ENCODE measurements at regions not wholly inside any gene's neighbourhood (a gene's known extent, or its start where the extent isn't known, plus 50 kb on each side); places are given as distances from the start of the nearest gene placed in this dataset.
"Not testable (repeated sequence)": the region's sequence is repeated elsewhere in the genome, so short reads cannot be mapped to it uniquely, and the experiment has no call there.

DNA sequence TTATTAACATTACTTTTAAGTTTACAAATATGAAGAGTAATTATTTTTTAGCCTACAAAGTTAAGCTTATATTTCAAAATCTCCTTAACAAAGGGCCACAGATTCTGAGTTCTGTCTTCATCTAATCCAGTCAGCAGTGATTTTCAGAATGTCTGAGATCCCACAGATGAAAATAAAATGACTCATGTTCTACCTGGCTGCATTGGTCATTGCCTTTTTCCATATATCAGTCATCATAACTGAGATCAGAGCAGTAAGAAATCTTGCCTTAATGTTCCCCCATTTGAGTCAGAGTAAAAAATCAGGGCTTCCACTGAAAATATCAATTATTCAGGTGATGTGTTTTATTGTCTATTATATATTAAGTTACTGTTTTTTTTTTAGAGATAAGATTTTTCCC, 416.1 kb downstream of the MRPL39 start:
- no peak for DNase-seq (ENCODE audit: low read depth)
- no peak overlapping the region for H3K4me3 ChIP-seq (ENCODE audit: low read depth, low read length)

DNA sequence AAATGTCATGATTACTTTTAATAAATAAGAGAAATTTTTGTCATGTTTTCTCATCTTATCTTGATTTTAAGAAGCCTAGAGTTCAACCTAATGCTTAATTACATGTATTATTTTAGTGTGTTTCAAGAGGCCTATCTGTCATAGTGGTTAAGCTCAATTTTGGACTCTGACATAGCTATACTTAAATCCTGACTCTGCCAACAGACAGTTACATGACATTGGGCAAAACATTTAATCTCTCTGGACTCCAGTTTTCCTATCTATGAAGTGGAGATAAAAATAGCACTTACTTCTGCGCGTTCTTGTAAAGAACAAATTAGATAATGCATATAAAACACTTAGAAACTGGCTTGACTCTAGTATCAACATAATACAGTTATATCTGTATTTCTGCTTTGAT, 417.8 kb downstream of the MRPL39 start:
- no peak for DNase-seq (ENCODE audit: low read depth)
- no peak overlapping the region for H3K4me3 ChIP-seq (ENCODE audit: low read depth, low read length)

DNA sequence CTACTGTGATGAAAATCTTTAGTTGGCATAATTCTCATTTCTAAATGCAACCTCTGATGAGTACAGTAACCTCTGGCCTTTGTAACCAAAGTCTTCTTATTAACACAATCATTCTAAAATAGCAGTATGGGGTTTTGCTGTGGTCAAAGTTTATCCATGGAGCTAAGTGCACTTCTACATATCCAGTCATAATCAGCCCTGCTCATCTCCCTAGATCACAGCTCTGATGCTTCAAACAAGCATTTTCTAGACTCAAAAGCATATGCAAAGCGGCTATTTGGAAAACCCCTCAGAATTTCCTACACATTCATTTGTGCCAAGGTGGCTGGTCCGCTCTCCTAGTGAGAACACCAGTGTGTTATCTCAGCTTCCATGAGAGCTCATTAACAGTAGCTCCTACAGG, 418.6 kb downstream of the MRPL39 start:
- H3K4me3 ChIP-seq (ENCODE audit: low read depth, low read length), result no peak overlapping the region
- no peak for DNase-seq (ENCODE audit: low read depth)

DNA sequence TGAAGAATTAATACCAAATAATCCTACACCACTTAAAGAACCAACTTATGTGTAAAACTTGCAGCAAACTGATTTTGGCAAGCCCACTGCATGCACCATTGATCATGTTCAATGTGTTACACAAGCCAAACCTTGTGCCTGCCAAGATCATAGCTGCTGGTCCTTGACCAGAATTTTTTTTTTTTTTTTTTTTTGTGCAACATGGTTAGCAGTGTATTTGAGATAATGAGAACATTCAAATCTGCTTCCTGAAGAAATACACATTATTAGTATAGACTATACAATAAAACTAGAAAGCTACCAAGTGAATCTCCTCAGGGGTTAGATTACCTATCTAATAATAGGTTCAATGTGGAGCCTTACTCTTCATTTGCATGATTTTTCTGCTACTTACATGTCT, 421.0 kb downstream of the MRPL39 start:
- DNase-seq (ENCODE audit: low read depth), result no peak
- no peak overlapping the region for H3K4me3 ChIP-seq (ENCODE audit: low read depth, low read length)

DNA sequence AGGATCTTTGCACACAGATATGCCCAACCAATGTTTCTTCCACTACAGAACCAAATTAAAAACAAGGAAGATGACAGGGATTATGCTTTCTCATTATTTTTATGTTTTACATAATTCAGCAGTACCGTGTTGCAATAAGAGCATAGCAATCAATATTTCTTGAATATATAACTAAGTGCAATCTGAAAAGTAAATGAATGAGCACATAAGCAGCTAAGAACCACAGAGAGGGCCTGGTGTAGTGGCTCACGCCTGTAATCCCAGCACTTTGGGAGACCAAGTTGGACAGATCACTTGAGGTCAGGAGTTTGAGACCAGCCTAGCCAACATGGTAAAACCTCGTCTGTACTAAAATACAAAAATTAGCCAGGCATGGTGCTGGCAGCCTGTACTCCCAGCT, 423.7 kb downstream of the MRPL39 start:
- no peak for DNase-seq (ENCODE audit: low read depth)
- no peak overlapping the region for H3K4me3 ChIP-seq (ENCODE audit: low read depth, low read length)

DNA sequence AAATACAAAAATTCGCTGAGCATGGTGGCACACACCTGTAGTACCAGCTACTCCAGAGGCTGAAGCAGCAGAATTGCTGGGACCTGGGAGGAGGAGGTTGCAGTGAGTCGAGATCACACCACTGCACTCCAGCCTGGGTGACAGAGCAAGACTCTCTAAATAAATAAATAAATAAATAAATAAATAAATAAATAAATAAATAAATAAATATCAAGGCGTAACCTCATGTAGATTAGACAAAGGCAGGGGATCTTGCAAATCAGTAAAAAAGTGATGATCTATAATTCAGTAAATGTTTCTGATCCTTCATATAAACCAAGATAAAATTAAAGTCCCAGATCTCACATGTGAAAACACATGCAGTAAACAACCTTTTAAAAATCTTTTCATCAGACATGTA, 425.6 kb downstream of the MRPL39 start:
- DNase-seq (ENCODE audit: low read depth), result not testable (repeated sequence)

DNA sequence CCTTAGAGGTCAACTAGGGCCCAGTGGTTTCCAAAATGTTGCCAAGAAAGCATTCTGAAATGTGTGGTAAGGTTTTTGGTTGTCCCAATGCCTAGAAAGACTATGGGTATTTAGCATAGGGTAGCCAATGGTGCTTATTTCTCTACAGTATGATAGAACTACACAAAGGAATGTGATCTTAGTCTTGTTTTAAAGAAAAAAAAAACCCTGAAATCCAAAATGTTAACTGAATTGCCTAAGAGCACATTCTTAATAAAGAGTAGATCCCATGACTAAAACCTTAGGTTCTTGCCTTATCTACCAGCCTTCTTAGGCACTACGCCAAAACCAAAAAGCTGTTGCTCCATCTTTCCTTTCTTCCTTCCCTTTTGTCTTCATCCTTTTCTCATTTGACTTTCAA, 428.2 kb downstream of the MRPL39 start:
- no peak overlapping the region for H3K4me3 ChIP-seq (ENCODE audit: low read depth, low read length)
- DNase-seq (ENCODE audit: low read depth), result peak; percentile 17

More for the DNA sequence above, 425.6 kb downstream of the MRPL39 start:
- H3K4me3 ChIP-seq (ENCODE audit: low read depth, low read length), result not testable (repeated sequence)

DNA sequence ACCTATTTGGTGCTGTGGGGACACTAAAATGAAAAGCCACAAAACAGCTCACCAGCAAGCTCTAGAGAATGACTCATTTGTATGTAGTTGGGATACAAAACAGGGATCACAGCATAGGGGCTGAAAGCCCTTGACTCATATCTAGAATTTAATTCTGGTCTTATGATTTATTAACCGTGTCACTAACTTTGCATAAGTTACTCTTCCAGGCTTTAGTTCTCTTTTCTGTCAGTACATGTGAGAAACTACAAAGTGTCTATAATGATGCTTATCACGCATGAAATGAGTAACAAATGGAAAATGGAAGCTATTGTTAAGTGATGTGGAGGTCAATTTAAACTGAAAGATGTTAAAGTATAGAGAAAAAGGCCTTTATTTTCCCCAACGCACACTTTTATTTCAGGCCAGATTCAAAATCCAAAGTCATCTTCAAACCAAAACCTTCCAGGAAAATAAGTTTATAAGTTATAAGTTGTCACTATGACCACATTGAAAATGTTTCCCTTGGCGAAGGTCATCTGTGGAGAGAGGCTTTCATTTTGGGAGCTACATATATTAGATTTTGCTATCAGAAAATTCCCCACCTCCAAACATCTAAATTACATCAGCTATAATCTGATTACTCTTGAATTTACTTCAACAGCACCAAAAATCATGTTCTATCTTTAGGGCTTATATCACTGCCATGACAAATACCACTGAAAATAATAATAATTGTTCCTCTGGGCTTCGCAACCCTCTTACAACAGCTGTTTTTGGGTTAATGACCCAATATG, 430.5 kb downstream of the MRPL39 start:
- peak; percentile 7 for DNase-seq (ENCODE audit: low read depth)
- no peak overlapping the region for H3K4me3 ChIP-seq (ENCODE audit: low read depth, low read length)

DNA sequence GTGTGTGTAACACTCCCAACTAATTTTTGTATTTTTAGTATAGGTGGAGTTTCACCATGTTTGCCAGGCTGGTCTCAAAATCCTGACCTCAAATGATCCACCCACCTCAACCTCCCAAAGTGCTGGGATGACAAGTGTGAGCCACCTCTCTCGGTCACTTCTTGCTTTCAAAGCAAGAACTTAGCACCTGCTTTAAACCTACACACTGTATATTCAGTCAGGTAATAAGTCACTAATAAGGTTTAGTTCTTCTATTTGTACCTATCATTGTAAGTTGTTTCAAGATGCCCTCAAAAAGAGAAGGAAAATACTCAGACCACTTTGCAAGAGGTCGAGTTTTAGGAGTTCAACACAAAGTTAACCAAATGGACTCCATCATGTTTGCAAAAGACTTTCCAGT, 431.3 kb downstream of the MRPL39 start:
- DNase-seq (ENCODE audit: low read depth), result no peak
- no peak overlapping the region for H3K4me3 ChIP-seq (ENCODE audit: low read depth, low read length)

DNA sequence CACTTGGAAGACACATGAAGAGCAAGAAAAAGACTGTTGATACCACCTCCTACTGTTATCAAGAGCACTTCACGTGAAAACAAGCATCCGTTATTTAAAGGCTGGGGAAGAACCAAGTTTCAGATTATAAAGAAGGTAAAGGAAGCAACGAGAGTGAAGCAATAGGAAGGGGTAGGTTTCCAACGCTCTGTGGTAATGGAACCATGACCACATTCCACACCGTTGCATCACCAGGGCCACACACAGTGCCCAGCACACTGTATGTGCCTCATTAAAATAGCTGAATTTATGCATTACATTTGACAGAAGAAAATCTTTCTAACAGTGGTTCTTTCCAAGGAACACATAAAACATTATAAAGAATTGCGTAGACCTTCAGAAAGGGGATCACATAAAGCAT, 435.8 kb downstream of the MRPL39 start:
- DNase-seq (ENCODE audit: low read depth), result peak; percentile 19
- no peak overlapping the region for H3K4me3 ChIP-seq (ENCODE audit: low read depth, low read length)

DNA sequence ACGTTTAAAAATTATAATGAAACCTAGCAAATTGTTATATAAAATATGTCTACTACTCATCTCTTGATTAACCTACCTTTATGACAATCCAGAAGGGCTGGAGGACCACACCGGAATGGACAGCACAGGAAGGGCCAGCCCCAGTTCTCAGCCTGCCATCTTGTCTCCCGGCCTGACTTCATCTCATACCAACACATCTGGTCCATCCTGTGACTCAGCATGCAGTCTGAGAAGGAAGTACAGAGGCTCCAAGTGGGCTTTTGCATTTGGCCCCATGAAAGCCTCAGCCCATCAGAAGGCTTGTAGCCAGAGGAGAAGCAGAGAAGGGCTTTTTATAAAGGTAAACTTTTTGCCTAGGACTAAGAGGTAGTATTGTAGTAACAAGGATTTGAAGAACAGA, 436.6 kb downstream of the MRPL39 start:
- no peak overlapping the region for H3K4me3 ChIP-seq (ENCODE audit: low read depth, low read length)
- no peak for DNase-seq (ENCODE audit: low read depth)

DNA sequence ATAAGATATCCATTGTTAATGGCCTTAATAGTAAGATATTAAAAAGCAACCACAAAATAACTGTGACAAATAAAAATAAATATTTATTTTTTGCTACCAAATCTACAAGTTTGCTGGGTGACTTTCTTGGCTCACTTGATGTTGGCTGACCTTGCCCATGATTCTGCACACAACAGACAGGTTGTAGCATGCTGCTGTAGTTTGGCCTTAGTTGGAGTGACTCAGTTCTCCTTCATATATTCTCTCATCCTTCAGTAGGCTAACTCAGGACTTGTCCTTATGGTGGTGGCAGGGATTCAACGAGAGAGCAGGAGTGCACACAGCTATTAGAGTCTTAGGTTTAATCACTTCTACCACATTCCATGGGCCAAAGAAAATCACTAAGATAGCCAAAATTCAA, 437.9 kb downstream of the MRPL39 start:
- H3K4me3 ChIP-seq (ENCODE audit: low read depth, low read length), result no peak overlapping the region
- DNase-seq (ENCODE audit: low read depth), result no peak

DNA sequence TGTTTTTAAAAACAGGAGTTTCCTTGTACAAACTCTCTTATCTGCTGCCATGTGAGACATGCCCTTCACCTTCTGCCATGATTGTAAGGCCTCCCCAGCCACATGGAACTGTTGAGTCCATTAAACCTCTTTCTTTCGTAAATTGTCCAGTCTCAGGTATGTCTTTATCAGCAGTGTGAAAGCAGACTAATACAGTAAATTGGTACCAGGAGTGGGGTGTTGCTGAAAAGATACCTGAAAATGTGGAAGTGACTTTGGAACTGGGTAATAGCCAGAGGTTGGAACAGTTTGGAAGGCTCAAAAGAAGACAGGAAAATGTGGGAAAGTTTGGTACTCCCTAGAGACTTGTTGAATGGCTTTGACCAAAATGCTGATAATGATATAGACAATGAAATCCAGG, 440.4 kb downstream of the MRPL39 start:
- not testable (repeated sequence) for H3K4me3 ChIP-seq (ENCODE audit: low read depth, low read length); DNase-seq (ENCODE audit: low read depth)

DNA sequence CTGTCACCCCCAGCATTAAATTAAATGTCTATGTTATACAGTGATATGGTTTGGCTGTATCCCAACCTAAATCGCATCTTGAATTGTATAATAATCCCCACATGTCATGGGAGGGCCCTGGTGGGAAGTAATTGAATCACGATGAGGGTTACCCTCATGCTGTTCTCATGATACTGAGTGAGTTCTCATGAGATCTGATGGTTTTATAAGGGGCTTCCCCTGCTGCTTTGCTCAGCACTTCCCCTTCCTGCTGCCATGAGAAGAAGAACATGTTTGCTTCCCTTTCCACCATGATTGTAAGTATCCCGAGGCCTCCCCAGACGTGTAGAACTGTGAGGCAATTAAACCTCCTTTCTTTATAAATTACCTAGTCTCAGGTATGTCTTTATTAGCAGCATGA, 445.7 kb downstream of the MRPL39 start:
- H3K4me3 ChIP-seq (ENCODE audit: low read depth, low read length), result no peak overlapping the region
- DNase-seq (ENCODE audit: low read depth), result no peak

DNA sequence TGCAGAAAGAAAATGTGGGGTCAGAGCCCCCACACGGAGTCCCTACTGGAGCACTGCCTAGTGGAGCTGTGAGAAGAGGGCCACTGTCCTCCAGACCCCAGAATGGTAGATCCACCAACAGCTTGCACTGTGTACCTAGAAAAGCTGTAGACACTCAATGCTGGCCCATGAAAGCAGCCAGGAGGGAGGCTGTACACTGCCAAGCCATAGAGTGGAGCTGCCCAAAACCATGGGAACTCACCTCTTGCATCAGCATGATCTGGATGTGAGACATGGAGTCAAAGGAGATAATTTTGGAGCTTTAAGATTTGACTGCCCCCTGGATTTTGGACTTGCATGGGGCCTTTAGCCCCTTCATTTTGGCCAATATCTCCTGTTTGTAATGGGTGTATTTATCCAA, 452.3 kb downstream of the MRPL39 start:
- not testable (repeated sequence) for DNase-seq (ENCODE audit: low read depth)

DNA sequence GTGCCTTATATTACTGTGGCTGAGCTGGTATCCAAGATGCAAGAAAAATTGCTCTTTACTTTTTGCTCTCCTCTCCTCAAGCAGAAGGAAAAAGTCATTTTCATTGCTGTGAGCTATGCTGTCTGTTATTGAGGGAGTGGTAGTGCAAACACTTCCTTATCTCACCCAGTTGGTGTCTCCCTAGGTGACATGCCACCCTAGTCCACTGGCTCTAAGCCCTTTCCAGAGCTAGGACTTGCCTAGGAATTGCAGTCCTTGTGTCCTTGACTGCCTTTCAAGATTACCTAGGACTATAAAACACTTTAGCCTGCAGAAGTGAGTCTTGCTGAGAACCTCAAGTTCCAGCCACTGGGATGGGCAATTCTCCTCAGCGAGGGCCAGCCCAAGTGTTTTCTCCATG, 458.3 kb downstream of the MRPL39 start:
- no peak for DNase-seq (ENCODE audit: low read depth)

More for the DNA sequence above, 452.3 kb downstream of the MRPL39 start:
- H3K4me3 ChIP-seq (ENCODE audit: low read depth, low read length), result not testable (repeated sequence)

DNA sequence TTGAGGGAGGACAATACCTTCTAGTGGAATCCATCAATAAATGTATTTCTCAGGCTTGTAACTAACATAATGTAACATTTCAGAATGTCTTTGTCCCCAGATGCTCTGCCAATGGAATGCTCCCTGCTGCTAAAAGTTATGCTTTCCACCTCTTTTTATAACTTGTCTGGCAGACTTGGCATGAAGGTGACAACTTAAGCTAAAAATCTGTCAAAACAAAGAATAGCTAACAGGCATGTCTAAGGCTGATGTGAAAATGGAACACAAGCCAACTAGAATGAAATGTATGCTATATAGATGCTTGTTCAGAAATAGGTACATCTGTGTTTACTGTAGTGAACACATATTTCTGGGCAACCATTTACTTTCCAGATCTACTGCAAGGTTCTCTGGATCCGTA, 467.9 kb downstream of the MRPL39 start:
- no peak for DNase-seq (ENCODE audit: low read depth)
- no peak overlapping the region for H3K4me3 ChIP-seq (ENCODE audit: low read depth, low read length)

More for the DNA sequence above, 458.3 kb downstream of the MRPL39 start:
- H3K4me3 ChIP-seq (ENCODE audit: low read depth, low read length), result no peak overlapping the region

DNA sequence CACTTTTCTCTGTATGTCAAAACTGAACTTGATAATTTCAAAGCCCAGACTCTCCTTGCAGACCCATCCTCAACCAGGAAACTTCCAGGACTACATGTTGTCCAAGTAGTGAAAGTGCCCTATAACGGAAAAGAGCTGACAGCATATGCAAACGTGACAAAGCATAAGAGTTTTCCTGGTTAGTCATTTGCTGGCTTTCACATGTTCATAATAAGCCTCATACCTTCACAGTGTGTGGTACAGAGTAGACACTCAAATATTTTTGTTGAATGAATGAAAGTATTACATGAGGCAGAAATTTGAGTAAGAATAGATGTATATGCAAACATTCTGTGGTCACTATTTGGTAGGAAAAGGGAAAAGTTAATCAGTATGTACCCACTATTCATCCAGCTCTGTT, 473.3 kb downstream of the MRPL39 start:
- no peak for DNase-seq (ENCODE audit: low read depth)
- no peak overlapping the region for H3K4me3 ChIP-seq (ENCODE audit: low read depth, low read length)

DNA sequence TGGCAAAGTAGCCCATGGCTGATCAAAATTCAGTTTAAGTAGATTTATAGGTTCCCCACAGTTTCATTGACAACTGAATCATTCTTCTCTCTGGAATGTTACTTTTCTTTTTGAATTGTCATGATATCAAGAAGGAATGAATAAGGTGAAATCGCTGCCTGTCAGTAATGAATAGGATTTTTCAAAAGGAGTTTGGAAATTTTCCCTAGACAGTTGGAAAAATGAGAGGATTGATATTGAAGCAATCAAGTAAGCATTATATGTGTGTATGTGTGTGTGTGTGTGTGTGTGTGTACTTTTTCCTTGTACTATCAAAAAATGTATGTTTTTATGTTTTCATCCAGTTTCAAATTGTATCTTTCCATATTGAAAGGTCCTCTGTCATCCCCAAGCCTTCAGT, 479.5 kb downstream of the MRPL39 start:
- no peak for DNase-seq (ENCODE audit: low read depth)

DNA sequence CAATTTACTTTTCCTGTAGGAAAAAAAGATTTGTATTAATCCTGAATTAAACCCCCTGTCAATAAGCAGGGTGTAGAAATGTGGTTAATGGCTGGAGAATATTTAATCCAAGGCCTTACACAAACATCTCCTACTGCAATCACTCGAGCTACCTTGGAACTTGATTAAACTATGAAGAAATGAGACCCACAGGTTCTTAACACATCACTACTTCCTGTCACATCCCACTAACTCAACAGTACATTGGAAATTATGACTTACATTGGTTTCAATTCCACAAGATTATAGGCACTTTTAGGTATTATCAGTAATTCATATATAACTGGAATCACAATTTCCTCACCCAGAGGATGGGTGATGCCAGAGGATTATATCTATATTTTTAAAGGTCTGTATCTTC, 480.3 kb downstream of the MRPL39 start:
- DNase-seq (ENCODE audit: low read depth), result no peak
- no peak overlapping the region for H3K4me3 ChIP-seq (ENCODE audit: low read depth, low read length)

More for the DNA sequence above, 479.5 kb downstream of the MRPL39 start:
- no peak overlapping the region for H3K4me3 ChIP-seq (ENCODE audit: low read depth, low read length)

DNA sequence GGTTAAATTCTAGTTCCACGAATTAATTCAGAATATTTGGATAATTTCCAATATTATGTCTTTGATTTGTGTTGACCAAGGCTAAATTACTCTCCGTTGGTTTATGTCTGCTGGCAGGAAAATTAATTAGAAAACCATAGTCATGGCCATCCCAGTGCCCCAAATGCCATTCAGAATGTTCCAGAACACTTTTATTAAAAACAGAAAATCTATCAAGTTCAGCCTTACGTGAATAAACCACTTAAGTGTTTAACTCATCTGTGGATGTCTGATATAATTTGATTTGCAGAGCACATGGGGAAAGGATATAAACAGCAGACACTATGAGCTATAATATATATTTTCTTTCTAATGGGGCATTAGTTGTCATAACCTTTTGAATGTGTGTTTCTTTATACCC, 480.7 kb downstream of the MRPL39 start:
- no peak overlapping the region for H3K4me3 ChIP-seq (ENCODE audit: low read depth, low read length)
- DNase-seq (ENCODE audit: low read depth), result no peak

DNA sequence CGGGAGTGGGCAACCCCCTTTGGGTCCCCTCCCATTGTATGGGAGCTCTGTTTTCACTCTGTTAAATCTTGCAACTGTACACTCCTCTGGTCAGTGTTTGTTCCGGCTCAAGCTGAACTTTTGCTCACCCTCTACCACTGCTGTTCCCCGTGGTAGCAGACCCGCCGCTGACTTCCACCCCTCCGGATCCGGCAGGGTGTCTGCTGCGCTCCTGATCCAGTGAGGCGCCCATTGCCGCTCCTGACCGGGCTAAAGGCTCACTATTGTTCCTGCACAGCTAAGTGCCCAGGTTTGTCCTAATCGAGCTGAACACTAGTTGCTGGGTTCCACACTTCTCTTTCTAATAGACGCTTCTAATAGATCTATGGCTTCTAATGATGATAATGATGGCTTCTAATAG, 488.6 kb downstream of the MRPL39 start:
- no peak overlapping the region for H3K4me3 ChIP-seq (ENCODE audit: low read depth, low read length)
- DNase-seq (ENCODE audit: low read depth), result no peak
